ENCODE measurements at regions not wholly inside any gene's neighbourhood (a gene's known extent, or its start where the extent isn't known, plus 50 kb on each side); places are given as distances from the start of the nearest gene placed in this dataset.
"Not testable (repeated sequence)": the region's sequence is repeated elsewhere in the genome, so short reads cannot be mapped to it uniquely, and the experiment has no call there.

GRCh38 chr19:23984911-23985310 is 70.2 kb downstream of the ZNF726 start:
- H3K4me1 ChIP-seq (ENCODE audit: insufficient read depth, low read length); H3K27me3 ChIP-seq (ENCODE audit: control insufficient read depth in 1 of 2, insufficient read depth in 2 of 2, low read length in 2 of 2); H3K9me3 ChIP-seq (ENCODE audit: low read length); H3K27ac ChIP-seq (ENCODE audit: low read depth, low read length); H3K4me3 ChIP-seq (ENCODE audit: low read depth in 1 of 2, low read length in 2 of 2); H3K9ac ChIP-seq (ENCODE audit: low read length); H3K36me3 ChIP-seq (ENCODE audit: insufficient read depth, low read length): not testable (repeated sequence)

- no peaks in the 10 kb centered on the region for H3K36me3 ChIP-seq (ENCODE audit: insufficient read depth, low read length)
- H3K4me3 ChIP-seq (ENCODE audit: low read depth in 1 of 2, low read length in 2 of 2) = no peak overlapping the region
- H3K27me3 ChIP-seq (ENCODE audit: control insufficient read depth in 1 of 2, insufficient read depth in 2 of 2, low read length in 2 of 2) = no peaks in the 10 kb centered on the region
- H3K9ac ChIP-seq (ENCODE audit: low read length) = no peak overlapping the region
- H3K4me1 ChIP-seq (ENCODE audit: insufficient read depth, low read length) = no peaks in the 10 kb centered on the region
- no peaks in the 10 kb centered on the region for H3K9me3 ChIP-seq (ENCODE audit: low read length)
- H3K27ac ChIP-seq (ENCODE audit: low read depth, low read length) = no peak overlapping the region
Observed at GRCh38 chr19:23986623-23987022, 71.9 kb downstream of the ZNF726 start.

- Histone ChIP-seq H3K9me3 (ENCODE audit: low read length) (no peaks in the 10 kb centered on the region), H3K9ac (ENCODE audit: low read length) (no peak overlapping the region), H3K27me3 (ENCODE audit: control insufficient read depth in 1 of 2, insufficient read depth in 2 of 2, low read length in 2 of 2) (no peaks in the 10 kb centered on the region), H3K27ac (ENCODE audit: low read depth, low read length) (no peak overlapping the region), H3K4me3 (ENCODE audit: low read depth in 1 of 2, low read length in 2 of 2) (no peak overlapping the region), H3K4me1 (ENCODE audit: insufficient read depth, low read length) (no peaks in the 10 kb centered on the region), H3K36me3 (ENCODE audit: insufficient read depth, low read length) (no peaks in the 10 kb centered on the region)
Observed at GRCh38 chr19:23991170-23991569, 76.5 kb downstream of the ZNF726 start.

GRCh38 chr19:23992348-23992747 is 77.7 kb downstream of the ZNF726 start:
- no peak overlapping the region for H3K27ac ChIP-seq (ENCODE audit: low read depth, low read length)
- H3K9ac ChIP-seq (ENCODE audit: low read length) = no peak overlapping the region
- H3K9me3 ChIP-seq (ENCODE audit: low read length) = no peaks in the 10 kb centered on the region
- H3K4me1 ChIP-seq (ENCODE audit: insufficient read depth, low read length) = no peaks in the 10 kb centered on the region
- H3K4me3 ChIP-seq (ENCODE audit: low read depth in 1 of 2, low read length in 2 of 2) = no peak overlapping the region
- no peaks in the 10 kb centered on the region for H3K36me3 ChIP-seq (ENCODE audit: insufficient read depth, low read length)
- H3K27me3 ChIP-seq (ENCODE audit: control insufficient read depth in 1 of 2, insufficient read depth in 2 of 2, low read length in 2 of 2) = no peaks in the 10 kb centered on the region

GRCh38 chr19:23993440-23993839 is 78.8 kb downstream of the ZNF726 start:
- H3K9ac ChIP-seq (ENCODE audit: low read length) = no peak overlapping the region

GRCh38 chr19:23996549-23996948 is 81.9 kb downstream of the ZNF726 start:
- Histone ChIP-seq H3K36me3 (ENCODE audit: insufficient read depth, low read length) (no peaks in the 10 kb centered on the region), H3K27ac (ENCODE audit: low read depth, low read length) (no peak overlapping the region), H3K4me1 (ENCODE audit: insufficient read depth, low read length) (no peaks in the 10 kb centered on the region), H3K4me3 (ENCODE audit: low read depth in 1 of 2, low read length in 2 of 2) (no peak overlapping the region), H3K9ac (ENCODE audit: low read length) (no peak overlapping the region), H3K27me3 (ENCODE audit: control insufficient read depth in 1 of 2, insufficient read depth in 2 of 2, low read length in 2 of 2) (no peaks in the 10 kb centered on the region), H3K9me3 (ENCODE audit: low read length) (no peaks in the 10 kb centered on the region)

More at GRCh38 chr19:23993440-23993839, 78.8 kb downstream of the ZNF726 start:
- no peak overlapping the region for H3K4me3 ChIP-seq (ENCODE audit: low read depth in 1 of 2, low read length in 2 of 2)
- no peaks in the 10 kb centered on the region for H3K36me3 ChIP-seq (ENCODE audit: insufficient read depth, low read length)
- no peaks in the 10 kb centered on the region for H3K4me1 ChIP-seq (ENCODE audit: insufficient read depth, low read length)
- no peaks in the 10 kb centered on the region for H3K27me3 ChIP-seq (ENCODE audit: control insufficient read depth in 1 of 2, insufficient read depth in 2 of 2, low read length in 2 of 2)
- no peaks in the 10 kb centered on the region for H3K9me3 ChIP-seq (ENCODE audit: low read length)
- no peak overlapping the region for H3K27ac ChIP-seq (ENCODE audit: low read depth, low read length)

- no peaks in the 10 kb centered on the region for H3K9me3 ChIP-seq (ENCODE audit: low read length)
- no peaks in the 10 kb centered on the region for H3K27me3 ChIP-seq (ENCODE audit: control insufficient read depth in 1 of 2, insufficient read depth in 2 of 2, low read length in 2 of 2)
- no peak overlapping the region for H3K27ac ChIP-seq (ENCODE audit: low read depth, low read length)
- no peaks in the 10 kb centered on the region for H3K4me1 ChIP-seq (ENCODE audit: insufficient read depth, low read length)
- no peak overlapping the region for H3K4me3 ChIP-seq (ENCODE audit: low read depth in 1 of 2, low read length in 2 of 2)
- no peak overlapping the region for H3K9ac ChIP-seq (ENCODE audit: low read length)
- no peaks in the 10 kb centered on the region for H3K36me3 ChIP-seq (ENCODE audit: insufficient read depth, low read length)
Observed at GRCh38 chr19:23998568-23998967, 83.9 kb downstream of the ZNF726 start.

- H3K4me1 ChIP-seq (ENCODE audit: insufficient read depth, low read length) = no peaks in the 10 kb centered on the region
- H3K36me3 ChIP-seq (ENCODE audit: insufficient read depth, low read length) = no peaks in the 10 kb centered on the region
- no peak overlapping the region for H3K9ac ChIP-seq (ENCODE audit: low read length)
- no peaks in the 10 kb centered on the region for H3K27me3 ChIP-seq (ENCODE audit: control insufficient read depth in 1 of 2, insufficient read depth in 2 of 2, low read length in 2 of 2)
- H3K9me3 ChIP-seq (ENCODE audit: low read length) = no peaks in the 10 kb centered on the region
- no peak overlapping the region for H3K4me3 ChIP-seq (ENCODE audit: low read depth in 1 of 2, low read length in 2 of 2)
- H3K27ac ChIP-seq (ENCODE audit: low read depth, low read length) = no peak overlapping the region
Observed at GRCh38 chr19:23999821-24000610, 85.3 kb downstream of the ZNF726 start.

- Histone ChIP-seq H3K9me3 (ENCODE audit: low read length) (no peaks in the 10 kb centered on the region), H3K9ac (ENCODE audit: low read length) (no peak overlapping the region)
Observed at GRCh38 chr19:24000656-24001055, 86.0 kb downstream of the ZNF726 start.

GRCh38 chr19:24002256-24002945 is 84.6 kb upstream of the ZNF254 start:
- H3K4me1 ChIP-seq (ENCODE audit: insufficient read depth, low read length) = no peaks in the 10 kb centered on the region
- H3K27me3 ChIP-seq (ENCODE audit: control insufficient read depth in 1 of 2, insufficient read depth in 2 of 2, low read length in 2 of 2) = no peaks in the 10 kb centered on the region
- no peak overlapping the region for H3K27ac ChIP-seq (ENCODE audit: low read depth, low read length)
- H3K9ac ChIP-seq (ENCODE audit: low read length) = no peak overlapping the region
- H3K9me3 ChIP-seq (ENCODE audit: low read length) = no peaks in the 10 kb centered on the region
- H3K4me3 ChIP-seq (ENCODE audit: low read depth in 1 of 2, low read length in 2 of 2) = no peak overlapping the region
- no peaks in the 10 kb centered on the region for H3K36me3 ChIP-seq (ENCODE audit: insufficient read depth, low read length)

More at GRCh38 chr19:24000656-24001055, 86.0 kb downstream of the ZNF726 start:
- Histone ChIP-seq H3K27ac (ENCODE audit: low read depth, low read length) (no peak overlapping the region), H3K4me3 (ENCODE audit: low read depth in 1 of 2, low read length in 2 of 2) (no peak overlapping the region), H3K36me3 (ENCODE audit: insufficient read depth, low read length) (no peaks in the 10 kb centered on the region), H3K27me3 (ENCODE audit: control insufficient read depth in 1 of 2, insufficient read depth in 2 of 2, low read length in 2 of 2) (no peaks in the 10 kb centered on the region), H3K4me1 (ENCODE audit: insufficient read depth, low read length) (no peaks in the 10 kb centered on the region)

GRCh38 chr19:24003537-24003936 is 83.5 kb upstream of the ZNF254 start:
- Histone ChIP-seq H3K9ac (ENCODE audit: low read length) (no peak overlapping the region), H3K27me3 (ENCODE audit: control insufficient read depth in 1 of 2, insufficient read depth in 2 of 2, low read length in 2 of 2) (no peaks in the 10 kb centered on the region), H3K4me3 (ENCODE audit: low read depth in 1 of 2, low read length in 2 of 2) (no peak overlapping the region), H3K9me3 (ENCODE audit: low read length) (no peaks in the 10 kb centered on the region), H3K36me3 (ENCODE audit: insufficient read depth, low read length) (no peaks in the 10 kb centered on the region), H3K4me1 (ENCODE audit: insufficient read depth, low read length) (no peaks in the 10 kb centered on the region), H3K27ac (ENCODE audit: low read depth, low read length) (no peak overlapping the region)

- Histone ChIP-seq H3K4me1 (ENCODE audit: insufficient read depth, low read length) (no peaks in the 10 kb centered on the region), H3K9me3 (ENCODE audit: low read length) (no peaks in the 10 kb centered on the region), H3K9ac (ENCODE audit: low read length) (no peak overlapping the region), H3K36me3 (ENCODE audit: insufficient read depth, low read length) (no peaks in the 10 kb centered on the region), H3K27ac (ENCODE audit: low read depth, low read length) (no peak overlapping the region), H3K4me3 (ENCODE audit: low read depth in 1 of 2, low read length in 2 of 2) (no peak overlapping the region), H3K27me3 (ENCODE audit: control insufficient read depth in 1 of 2, insufficient read depth in 2 of 2, low read length in 2 of 2) (no peaks in the 10 kb centered on the region)
Observed at GRCh38 chr19:24004166-24004565, 82.8 kb upstream of the ZNF254 start.

Data from muscle layer of colon (tissue), 2 donors.